Mesendoderm (in vitro differentiated cells): ENCODE measurements at regions not wholly inside any gene's neighbourhood (a gene's known extent, or its start where the extent isn't known, plus 50 kb on each side); places are given as distances from the start of the nearest gene placed in this dataset.

Experiments
- DNase-seq: peaks from one replicate; pipeline ENCODE4 v3.0.0; 2013
- H2AK5ac ChIP-seq: 2 replicates; pipeline ENCODE4 v1.6.1; 2013; ENCODE audit warnings: low read length, inconsistent platforms
- H2BK120ac ChIP-seq: 2 replicates; pipeline ENCODE4 v1.6.1; 2013; ENCODE audit warnings: low read depth, mild to moderate bottlenecking, low read length, moderate library complexity, mixed read lengths
- H2BK15ac ChIP-seq: replicated peaks from 2 replicates; pipeline ENCODE4 v1.6.1; 2013; ENCODE audit warnings: low read depth, mild to moderate bottlenecking, moderate library complexity
- H2BK5ac ChIP-seq: 2 replicates; pipeline ENCODE4 v1.6.1; 2013; ENCODE audit warnings: low read length, inconsistent platforms
- H3K18ac ChIP-seq: 2 replicates; pipeline ENCODE4 v1.6.1; 2013; ENCODE audit warnings: mild to moderate bottlenecking, low read length, mixed read lengths
- H3K23ac ChIP-seq: one replicate; pipeline ENCODE4 v1.6.1; 2013; ENCODE audit warnings: low read length
- H3K27ac ChIP-seq: 2 replicates; pipeline ENCODE4 v1.5.1; 2013; ENCODE audit warnings: low read depth, mild to moderate bottlenecking, inconsistent platforms, low read length, moderate library complexity
- H3K27me3 ChIP-seq: 2 replicates; pipeline ENCODE4 v1.6.1; 2013; ENCODE audit warnings: low read length, control low read depth, mild to moderate bottlenecking, inconsistent platforms; ENCODE audit not compliant: insufficient read depth, poor library complexity
- H3K36me3 ChIP-seq: 2 replicates; pipeline ENCODE4 v1.6.1; 2013; ENCODE audit warnings: low read length, inconsistent platforms; ENCODE audit not compliant: control insufficient read depth, insufficient read depth
- H3K4ac ChIP-seq: one replicate; pipeline ENCODE4 v1.6.1; 2013; ENCODE audit warnings: low read depth, mild to moderate bottlenecking, low read length, moderate library complexity
- H3K4me1 ChIP-seq: 2 replicates; pipeline ENCODE4 v1.6.1; 2013; ENCODE audit warnings: low read depth, low read length, inconsistent platforms; ENCODE audit not compliant: control insufficient read depth
- H3K4me2 ChIP-seq: 2 replicates; pipeline ENCODE4 v1.6.1; 2013; ENCODE audit warnings: low read length
- H3K4me3 ChIP-seq: 2 replicates; pipeline ENCODE4 v1.5.1; 2013; ENCODE audit warnings: mild to moderate bottlenecking, low read length
- H3K56ac ChIP-seq: one replicate; pipeline ENCODE4 v1.6.1; 2013; ENCODE audit warnings: low read length
- H3K79me1 ChIP-seq: 2 replicates; pipeline ENCODE4 v1.6.1; 2013; ENCODE audit warnings: low read length, inconsistent platforms
- H3K79me2 ChIP-seq: 2 replicates; pipeline ENCODE4 v1.6.1; 2013; ENCODE audit warnings: mild to moderate bottlenecking, low read length; ENCODE audit not compliant: control insufficient read depth, insufficient read depth
- H3K9ac ChIP-seq: 2 replicates; pipeline ENCODE4 v1.6.1; 2013; ENCODE audit warnings: low read length, inconsistent platforms
- H4K5ac ChIP-seq: one replicate; pipeline ENCODE4 v1.6.1; 2013; ENCODE audit warnings: low read length
- H4K8ac ChIP-seq: one replicate; pipeline ENCODE4 v1.6.1; 2013; ENCODE audit warnings: low read depth, mild to moderate bottlenecking, control low read depth, low read length, moderate library complexity
- WGBS: extraction: QIAGEN DNeasy Blood & Tissue Kit; methylation state at CpG from one replicate; pipeline ENCODE4 v1.1.7; 2013; ENCODE audit warnings: low lambda C conversion rate, missing lambda C conversion rate; ENCODE audit not compliant: insufficient coverage; ENCODE audit errors: extremely low coverage; 5-methylcytosine and 5-hydroxymethylcytosine counted together

- H3K79me1 ChIP-seq = no peaks in the 10 kb centered on the region
- no peak overlapping the region for H3K4me3 ChIP-seq
- WGBS = no CpG with 5 or more reads among the region's 11 CpGs
- no peaks in the 10 kb centered on the region for H3K27me3 ChIP-seq
- no peak overlapping the region for H3K27ac ChIP-seq
- no peaks in the 10 kb centered on the region for H3K36me3 ChIP-seq
- no peak overlapping the region for H2AK5ac ChIP-seq
- H2BK120ac ChIP-seq = no peak overlapping the region
- DNase-seq = no peak
- no peak overlapping the region for H3K4me2 ChIP-seq
- no peak overlapping the region for H2BK5ac ChIP-seq
- no peak overlapping the region for H4K8ac ChIP-seq
- H2BK15ac ChIP-seq = no peak overlapping the region
- H3K4ac ChIP-seq = no peak overlapping the region
- H3K4me1 ChIP-seq = no peaks in the 10 kb centered on the region
- H3K18ac ChIP-seq = no peak overlapping the region
- H3K79me2 ChIP-seq = no peaks in the 10 kb centered on the region
- no peak overlapping the region for H4K5ac ChIP-seq
- H3K9ac ChIP-seq = no peak overlapping the region
- no peak overlapping the region for H3K56ac ChIP-seq
- H3K23ac ChIP-seq = no peak overlapping the region
These were observed 155.9 kb upstream of the TLE3 start for GRCh38 chr15:70253461-70254156.

GRCh38 chr15:70252951-70253320, 155.2 kb upstream of the TLE3 start:
- DNase-seq = no peak
- H3K4me3 ChIP-seq = no peak overlapping the region
- no peaks in the 10 kb centered on the region for H3K79me2 ChIP-seq
- H2BK120ac ChIP-seq = no peak overlapping the region
- no peak overlapping the region for H4K8ac ChIP-seq
- no peak overlapping the region for H3K23ac ChIP-seq
- WGBS = no CpG with 5 or more reads among the region's 7 CpGs
- H2BK5ac ChIP-seq = no peak overlapping the region
- H3K4me1 ChIP-seq = peaks cover 4% of the 10 kb centered on the region
- no peak overlapping the region for H3K4me2 ChIP-seq
- no peak overlapping the region for H3K9ac ChIP-seq
- H3K36me3 ChIP-seq = no peaks in the 10 kb centered on the region
- no peak overlapping the region for H4K5ac ChIP-seq
- no peak overlapping the region for H3K18ac ChIP-seq
- no peak overlapping the region for H3K56ac ChIP-seq
- no peak overlapping the region for H3K4ac ChIP-seq
- H2BK15ac ChIP-seq = no peak overlapping the region
- no peak overlapping the region for H3K27ac ChIP-seq
- H3K79me1 ChIP-seq = no peaks in the 10 kb centered on the region
- no peaks in the 10 kb centered on the region for H3K27me3 ChIP-seq
- H2AK5ac ChIP-seq = no peak overlapping the region

- Histone ChIP-seq H3K27ac (no peak overlapping the region), H3K27me3 (no peaks in the 10 kb centered on the region), H3K79me1 (no peaks in the 10 kb centered on the region), H3K79me2 (no peaks in the 10 kb centered on the region), H3K4me1 (peaks cover 4% of the 10 kb centered on the region), H3K56ac (no peak overlapping the region), H2AK5ac (no peak overlapping the region), H4K8ac (no peak overlapping the region), H2BK120ac (no peak overlapping the region), H3K4me2 (no peak overlapping the region), H3K23ac (no peak overlapping the region), H4K5ac (no peak overlapping the region), H3K36me3 (no peaks in the 10 kb centered on the region), H3K4me3 (no peak overlapping the region), H2BK5ac (no peak overlapping the region), H3K4ac (no peak overlapping the region), H2BK15ac (no peak overlapping the region), H3K18ac (no peak overlapping the region), H3K9ac (no peak overlapping the region)
- WGBS = no CpG with 5 or more reads among the region's 21 CpGs
- DNase-seq = no peak
These were observed 154.6 kb upstream of the TLE3 start for GRCh38 chr15:70252056-70252950.

GRCh38 chr15:70251246-70251990, 153.7 kb upstream of the TLE3 start:
- Histone ChIP-seq H3K23ac (no peak overlapping the region), H2AK5ac (no peak overlapping the region), H4K8ac (no peak overlapping the region), H2BK5ac (no peak overlapping the region), H4K5ac (no peak overlapping the region), H3K4me1 (peaks cover 4% of the 10 kb centered on the region), H3K9ac (no peak overlapping the region), H3K4ac (no peak overlapping the region), H3K79me2 (no peaks in the 10 kb centered on the region), H2BK15ac (no peak overlapping the region), H3K36me3 (no peaks in the 10 kb centered on the region), H2BK120ac (no peak overlapping the region), H3K56ac (no peak overlapping the region), H3K4me2 (no peak overlapping the region), H3K79me1 (no peaks in the 10 kb centered on the region), H3K4me3 (no peak overlapping the region), H3K27me3 (no peaks in the 10 kb centered on the region), H3K27ac (no peak overlapping the region), H3K18ac (no peak overlapping the region)
- WGBS = no CpG with 5 or more reads among the region's 11 CpGs
- no peak for DNase-seq

- no peak overlapping the region for H3K9ac ChIP-seq
- H3K36me3 ChIP-seq = no peaks in the 10 kb centered on the region
- H3K79me2 ChIP-seq = no peaks in the 10 kb centered on the region
- no peak overlapping the region for H3K27ac ChIP-seq
- no peak overlapping the region for H3K56ac ChIP-seq
- no peak overlapping the region for H4K5ac ChIP-seq
- H3K18ac ChIP-seq = no peak overlapping the region
- no peak overlapping the region for H3K4me2 ChIP-seq
- H2AK5ac ChIP-seq = no peak overlapping the region
- H3K79me1 ChIP-seq = no peaks in the 10 kb centered on the region
- H3K4ac ChIP-seq = no peak overlapping the region
- no peak overlapping the region for H2BK5ac ChIP-seq
- no peaks in the 10 kb centered on the region for H3K27me3 ChIP-seq
- no peak overlapping the region for H4K8ac ChIP-seq
- no peak overlapping the region for H2BK120ac ChIP-seq
- H3K4me1 ChIP-seq = peaks cover 4% of the 10 kb centered on the region
- no peak overlapping the region for H3K4me3 ChIP-seq
- no peak overlapping the region for H3K23ac ChIP-seq
- DNase-seq = no peak
- no CpG with 5 or more reads among the region's 27 CpGs for WGBS
- H2BK15ac ChIP-seq = no peak overlapping the region
These were observed 152.8 kb upstream of the TLE3 start for GRCh38 chr15:70250208-70251201.
